Cardiac muscle cell (in vitro differentiated cells and primary cell): ENCODE measurements at regions not wholly inside any gene's neighbourhood (a gene's known extent, or its start where the extent isn't known, plus 50 kb on each side); places are given as distances from the start of the nearest gene placed in this dataset.

ENCODE experiments used
- DNase-seq, 2 donors: peaks; one replicate each; pipeline versions ENCODE4 v3.0.0 to v3.0.0-alpha.2; 2010 to 2017; ENCODE audit warnings: low read depth in 1 of 2, low spot score in 1 of 2
- H3K27ac ChIP-seq: fragments of 200-600 bp; sonication (generic); 2 replicates; pipeline ENCODE4 v1.5.1; 2016
- H3K27me3 ChIP-seq: fragments of 200-600 bp; sonication (generic); 2 replicates; pipeline ENCODE4 v1.6.0; 2016; ENCODE audit warnings: control low read depth
- H3K36me3 ChIP-seq: fragments of 200-600 bp; sonication (generic); 2 replicates; pipeline ENCODE4 v1.5.1; 2016; ENCODE audit warnings: control low read depth
- H3K4me1 ChIP-seq: fragments of 200-600 bp; sonication (generic); 2 replicates; pipeline ENCODE4 v1.8.1; 2017; ENCODE audit warnings: low read depth, mild to moderate bottlenecking, mixed run types
- H3K4me3 ChIP-seq: fragments of 200-600 bp; sonication (generic); 2 replicates; pipeline ENCODE4 v1.5.1; 2016; ENCODE audit warnings: mild to moderate bottlenecking
- H3K9me3 ChIP-seq: fragments of 200-600 bp; sonication (generic); 2 replicates; pipeline ENCODE4 v1.5.1; 2017; ENCODE audit warnings: low read depth, mild to moderate bottlenecking, control low read depth
- TF ChIP-seq, protein P1 (sequence below): IDR thresholded peaks from 2 replicates; pipeline ENCODE4 v1.5.1; 2012; ENCODE audit warnings: low read depth, mild to moderate bottlenecking, low read length

DNA sequence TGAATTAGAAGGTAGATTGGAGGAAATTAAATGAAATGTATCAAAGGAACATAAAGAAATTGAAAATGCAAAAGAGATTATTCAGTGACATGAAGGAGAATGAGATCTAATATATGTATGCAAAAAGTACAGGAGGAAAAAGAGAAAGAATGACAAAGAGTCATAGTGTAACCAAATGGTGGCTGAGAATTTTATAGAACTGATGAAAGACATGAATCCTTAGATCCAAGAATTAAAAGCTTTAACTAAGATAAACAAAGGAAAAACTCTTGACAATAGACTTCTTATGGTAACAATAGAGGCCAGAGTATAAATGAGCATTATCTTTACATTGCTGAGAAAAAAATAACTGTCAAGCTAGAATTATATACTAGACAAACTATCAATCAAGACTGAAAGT, 505.4 kb upstream of the CD180 start:
- TF ChIP-seq, protein P1, sequence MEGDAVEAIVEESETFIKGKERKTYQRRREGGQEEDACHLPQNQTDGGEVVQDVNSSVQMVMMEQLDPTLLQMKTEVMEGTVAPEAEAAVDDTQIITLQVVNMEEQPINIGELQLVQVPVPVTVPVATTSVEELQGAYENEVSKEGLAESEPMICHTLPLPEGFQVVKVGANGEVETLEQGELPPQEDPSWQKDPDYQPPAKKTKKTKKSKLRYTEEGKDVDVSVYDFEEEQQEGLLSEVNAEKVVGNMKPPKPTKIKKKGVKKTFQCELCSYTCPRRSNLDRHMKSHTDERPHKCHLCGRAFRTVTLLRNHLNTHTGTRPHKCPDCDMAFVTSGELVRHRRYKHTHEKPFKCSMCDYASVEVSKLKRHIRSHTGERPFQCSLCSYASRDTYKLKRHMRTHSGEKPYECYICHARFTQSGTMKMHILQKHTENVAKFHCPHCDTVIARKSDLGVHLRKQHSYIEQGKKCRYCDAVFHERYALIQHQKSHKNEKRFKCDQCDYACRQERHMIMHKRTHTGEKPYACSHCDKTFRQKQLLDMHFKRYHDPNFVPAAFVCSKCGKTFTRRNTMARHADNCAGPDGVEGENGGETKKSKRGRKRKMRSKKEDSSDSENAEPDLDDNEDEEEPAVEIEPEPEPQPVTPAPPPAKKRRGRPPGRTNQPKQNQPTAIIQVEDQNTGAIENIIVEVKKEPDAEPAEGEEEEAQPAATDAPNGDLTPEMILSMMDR, result no peak
- no peaks in the 10 kb centered on the region for H3K36me3 ChIP-seq
- no peak overlapping the region for H3K4me3 ChIP-seq
- no peaks in the 10 kb centered on the region for H3K9me3 ChIP-seq
- no peak overlapping the region for H3K27ac ChIP-seq
- no peak for DNase-seq
- no peaks in the 10 kb centered on the region for H3K4me1 ChIP-seq
- no peaks in the 10 kb centered on the region for H3K27me3 ChIP-seq

DNA sequence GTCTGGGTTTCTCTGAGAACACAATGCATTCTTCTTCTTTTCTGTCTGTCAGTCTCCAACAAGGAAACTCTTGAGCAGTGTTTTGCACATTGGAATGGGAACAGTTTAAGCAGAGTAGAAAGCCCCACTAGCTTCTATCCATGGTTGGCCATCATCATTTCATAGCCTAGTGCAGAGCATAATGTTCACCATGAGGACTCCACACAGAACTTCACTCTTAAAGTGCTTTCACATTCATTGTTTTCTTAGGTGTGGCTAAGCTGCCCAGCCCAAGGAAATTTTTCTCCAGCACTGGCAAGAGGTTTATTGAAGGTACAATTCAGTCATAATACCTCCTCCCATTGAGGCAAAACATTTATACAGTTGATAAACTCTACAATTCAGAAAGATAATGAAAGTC, 503.0 kb upstream of the CD180 start:
- H3K27ac ChIP-seq, result no peak overlapping the region
- no peaks in the 10 kb centered on the region for H3K36me3 ChIP-seq
- H3K4me3 ChIP-seq, result no peak overlapping the region
- H3K27me3 ChIP-seq, result no peaks in the 10 kb centered on the region
- TF ChIP-seq, protein P1, result no peak
- no peaks in the 10 kb centered on the region for H3K9me3 ChIP-seq
- no peak for DNase-seq
- H3K4me1 ChIP-seq, result peaks cover 3% of the 10 kb centered on the region

DNA sequence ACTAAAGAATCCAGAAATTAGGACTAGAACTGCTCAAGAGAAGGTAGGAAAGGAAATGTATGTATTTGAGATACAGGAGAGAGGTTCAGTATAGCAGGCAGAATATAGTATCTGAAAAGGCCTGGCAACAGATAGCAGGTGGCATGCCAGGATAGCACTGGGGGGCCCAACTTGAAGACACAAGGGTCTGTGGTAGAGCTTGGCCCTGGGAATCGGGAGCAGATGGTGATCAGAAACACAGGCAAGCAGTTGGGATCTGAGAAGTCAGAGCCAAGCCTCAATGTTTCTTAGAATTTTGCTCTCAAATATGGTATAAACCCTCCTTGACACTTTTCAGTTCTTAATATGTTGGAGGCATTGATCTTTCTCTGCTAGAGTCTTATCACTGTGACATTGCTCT, 499.8 kb upstream of the CD180 start:
- Histone ChIP-seq H3K27ac (no peak overlapping the region), H3K27me3 (no peaks in the 10 kb centered on the region), H3K9me3 (no peaks in the 10 kb centered on the region), H3K4me1 (peaks cover 5% of the 10 kb centered on the region), H3K36me3 (no peaks in the 10 kb centered on the region), H3K4me3 (no peak overlapping the region)
- TF ChIP-seq, protein P1, result no peak
- DNase-seq, result no peak

DNA sequence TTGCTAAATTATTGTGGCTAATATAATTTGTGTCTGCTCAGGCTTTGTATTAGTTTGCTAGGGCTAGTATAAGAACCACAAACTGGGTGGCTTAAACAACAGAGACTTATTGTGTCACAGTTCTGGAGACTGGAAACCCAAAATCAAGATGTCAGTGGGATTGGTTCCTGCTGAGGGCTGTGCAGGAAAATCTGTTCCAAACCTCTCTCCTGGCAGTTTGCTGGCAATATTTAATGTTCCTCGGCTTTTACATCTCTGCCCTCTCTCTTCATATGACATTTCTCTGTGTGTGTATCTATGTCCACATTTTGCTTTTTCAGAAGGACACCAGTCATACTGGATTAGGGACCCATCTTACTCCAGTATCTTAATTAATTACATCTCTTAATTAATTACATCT, 498.8 kb upstream of the CD180 start:
- no peak overlapping the region for H3K27ac ChIP-seq
- no peaks in the 10 kb centered on the region for H3K36me3 ChIP-seq
- no peaks in the 10 kb centered on the region for H3K9me3 ChIP-seq
- H3K4me1 ChIP-seq, result peaks cover 5% of the 10 kb centered on the region
- TF ChIP-seq, protein P1, result no peak
- no peaks in the 10 kb centered on the region for H3K27me3 ChIP-seq
- DNase-seq, result no peak
- H3K4me3 ChIP-seq, result no peak overlapping the region

DNA sequence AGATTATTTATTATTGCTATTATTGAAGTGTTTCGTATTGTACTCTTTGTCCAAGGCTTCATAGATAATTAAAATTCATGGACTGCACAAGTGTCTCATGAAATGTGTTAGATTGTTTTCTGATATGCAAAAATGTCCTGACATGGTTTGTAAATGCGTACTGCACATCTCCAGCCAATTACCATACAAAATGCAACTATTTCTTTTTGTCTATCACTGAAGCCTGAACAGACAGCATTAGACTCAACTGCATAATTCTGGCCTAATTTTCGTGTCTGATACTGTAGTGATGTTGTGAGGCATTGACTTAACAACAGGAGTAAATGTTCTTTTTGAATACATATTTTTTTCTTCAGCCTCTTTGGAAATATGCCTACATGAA, 498.2 kb upstream of the CD180 start:
- TF ChIP-seq, protein P1, result no peak
- Histone ChIP-seq H3K4me1 (peaks cover 5% of the 10 kb centered on the region), H3K36me3 (no peaks in the 10 kb centered on the region), H3K4me3 (no peak overlapping the region), H3K27ac (no peak overlapping the region), H3K9me3 (no peaks in the 10 kb centered on the region), H3K27me3 (no peaks in the 10 kb centered on the region)
- no peak for DNase-seq
